GM13976 (cell line): ENCODE measurements at regions not wholly inside any gene's neighbourhood (a gene's known extent, or its start where the extent isn't known, plus 50 kb on each side); places are given as distances from the start of the nearest gene placed in this dataset.

Source experiments
- DNase-seq: peaks from one replicate; pipeline ENCODE4 v3.0.0; 2012; ENCODE audit warnings: low spot score
- CTCF ChIP-seq: IDR thresholded peaks from 2 replicates; pipeline ENCODE4 v1.5.1; 2012; ENCODE audit warnings: borderline replicate concordance, mild to moderate bottlenecking; ENCODE audit not compliant: insufficient read depth; ENCODE audit errors: extremely low read depth, missing control alignments, control extremely low read depth
- in situ Hi-C: fragments of 300-500 bp; cut with MboI; formaldehyde crosslinking; loops from one replicate; pipeline ENCODE4 v1.12.0; 2022; ENCODE audit warnings: low sequenced_read_pairs, mixed read lengths, inconsistent platforms; ENCODE audit not compliant: unreplicated experiment

- no peak for TF ChIP-seq CTCF
- no peak for DNase-seq
- in situ Hi-C loops = no loop called here
These were observed 501.2 kb downstream of the ZNF608 start for GRCh38 chr5:124245276-124245675.

- no peak for TF ChIP-seq CTCF
- DNase-seq = no peak
- in situ Hi-C loops = no loop called here
These were observed 505.7 kb downstream of the ZNF608 start for GRCh38 chr5:124240732-124241131.

GRCh38 chr5:124239572-124239971 lies 506.9 kb downstream of the ZNF608 start:
- in situ Hi-C loops = no loop called here
- no peak for DNase-seq

GRCh38 chr5:124238350-124238749 lies 508.1 kb downstream of the ZNF608 start:
- TF ChIP-seq CTCF = no peak
- no peak for DNase-seq
- in situ Hi-C loops = no loop called here

More at GRCh38 chr5:124239572-124239971, 506.9 kb downstream of the ZNF608 start:
- TF ChIP-seq CTCF = no peak

- in situ Hi-C loops = no loop called here
- no peak for DNase-seq
- TF ChIP-seq CTCF = no peak
These were observed 509.2 kb downstream of the ZNF608 start for GRCh38 chr5:124237206-124237695.

- TF ChIP-seq CTCF = no peak
- in situ Hi-C loops = no loop called here
- no peak for DNase-seq
These were observed 509.9 kb downstream of the ZNF608 start for GRCh38 chr5:124236361-124237205.
